ENCODE measurements at regions not wholly inside any gene's neighbourhood (a gene's known extent, or its start where the extent isn't known, plus 50 kb on each side); places are given as distances from the start of the nearest gene placed in this dataset.

DNA sequence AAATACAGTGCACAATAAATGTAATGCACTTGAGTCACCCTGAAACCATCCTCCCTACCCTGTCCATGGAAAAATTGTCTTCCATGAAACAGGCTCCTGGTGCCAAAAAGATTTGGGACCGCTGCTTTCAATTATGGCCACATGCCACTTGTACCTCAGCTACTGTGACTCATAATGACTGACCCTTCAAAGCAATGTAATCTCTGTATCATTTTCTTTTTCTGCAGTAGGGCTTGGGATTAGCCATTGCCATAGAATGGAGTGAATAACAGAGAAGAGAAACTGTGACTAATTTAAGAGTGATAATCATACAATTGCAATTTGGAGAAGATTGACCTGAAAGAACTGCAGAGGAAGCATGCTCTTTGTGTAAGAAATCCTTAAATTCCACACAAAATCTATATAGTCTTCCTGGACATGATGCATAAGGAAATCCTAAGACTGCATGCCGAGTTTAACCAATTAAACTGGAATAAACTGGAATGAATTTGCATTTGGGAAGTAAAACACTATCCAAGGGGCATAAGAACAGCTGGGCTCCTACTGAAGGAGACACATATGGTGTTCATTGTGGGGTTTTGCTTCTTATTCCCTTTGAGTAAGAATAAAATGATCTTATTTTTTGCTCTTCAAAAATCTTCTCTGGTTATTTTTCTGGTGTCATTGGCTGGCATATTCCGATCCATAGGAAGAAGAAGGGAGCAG lies 59.5 kb upstream of the SLC7A1 start:
- no peak for DNase-seq (ENCODE audit: low spot score)

- no peak for DNase-seq (ENCODE audit: low spot score)
Observed at GRCh38 chr13:29654384-29654783, 58.9 kb upstream of the SLC7A1 start.

DNA sequence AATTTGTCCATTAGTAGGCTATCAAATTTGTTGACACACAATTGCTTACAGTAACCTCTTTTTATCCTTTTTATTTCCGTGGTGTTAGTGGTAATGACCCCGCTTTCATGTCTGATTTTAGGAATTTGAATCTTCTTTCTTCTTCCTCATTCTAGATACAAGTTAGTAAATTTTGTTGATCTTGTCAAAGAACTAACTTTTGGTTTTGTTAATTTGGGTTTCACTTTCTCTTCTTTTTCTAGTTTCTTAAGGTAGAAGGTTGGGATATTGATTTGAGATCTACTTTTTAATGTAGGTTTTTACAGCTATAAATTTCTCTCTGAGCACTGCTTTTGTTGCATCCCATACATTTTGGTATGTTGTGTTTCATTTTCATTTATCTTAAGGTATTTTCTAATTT lies 53.3 kb upstream of the SLC7A1 start:
- no peak for DNase-seq (ENCODE audit: low spot score)
